Spleen (tissue), 7 donors: ENCODE measurements at regions not wholly inside any gene's neighbourhood (a gene's known extent, or its start where the extent isn't known, plus 50 kb on each side); places are given as distances from the start of the nearest gene placed in this dataset.

ENCODE experiments used
- CTCF ChIP-seq, 11 experiments: fragments of 200-600 bp in 7 of 11; fragments of 450-650 bp in 4 of 11; sonication (generic) in 4 of 11; IDR thresholded peaks in 8 of 11; conservative IDR thresholded peaks in 3 of 11; 1 replicate in 7 of 11; 2 replicates in 4 of 11; pipeline versions ENCODE4 v1.4.0 to v1.8.0; 2016 to 2021; ENCODE audit warnings: antibody characterized with exemption in 11 of 11, inconsistent platforms in 4 of 11, mild to moderate bottlenecking in 1 of 11
- POLR2A ChIP-seq, 3 donors: fragments of 450-650 bp; IDR thresholded peaks; one replicate each; pipeline ENCODE4 v1.5.1; 2017; ENCODE audit warnings: antibody characterized with exemption in 3 of 3, mild to moderate bottlenecking in 1 of 3
- POLR2AphosphoS5 ChIP-seq, 3 donors: sonication (generic); formaldehyde crosslinking; IDR thresholded peaks; one replicate each; pipeline ENCODE4 v1.5.1; 2017; ENCODE audit warnings: antibody characterized with exemption in 3 of 3
- donor health status: DM: no; HTN: no; CAD: no; lungs with moderate emphysema.
- donor health status: DM: no; HTN: no; CAD: no.
- donor health status: DM: no; HTN: no; CAD: no.

- no peak for TF ChIP-seq POLR2AphosphoS5 (IDR thresholded peaks at IDR 0.05)
- no peak for TF ChIP-seq POLR2A (IDR thresholded peaks at IDR 0.05)
- no peak for TF ChIP-seq CTCF (IDR thresholded peaks at IDR 0.05 in 8 of 11, conservative IDR thresholded peaks at IDR 0.05 in 3 of 11)
These were observed 1649.7 kb upstream of the SPRY2 start for GRCh38 chr13:81990652-81991051.
